ENCODE measurements at regions not wholly inside any gene's neighbourhood (a gene's known extent, or its start where the extent isn't known, plus 50 kb on each side); places are given as distances from the start of the nearest gene placed in this dataset.

GRCh38 chr5:77921094-77921768 lies 145.1 kb upstream of the TBCA start:
- TF ChIP-seq CTCF (IDR thresholded peaks at IDR 0.05) (no peak), EZH2phosphoT487 (IDR thresholded peaks at IDR 0.05) (no peak)
